Sigmoid colon (tissue), 4 donors: ENCODE measurements at regions not wholly inside any gene's neighbourhood (a gene's known extent, or its start where the extent isn't known, plus 50 kb on each side); places are given as distances from the start of the nearest gene placed in this dataset.

Experiments used
- EP300 ChIP-seq, 4 donors: sonication (generic); formaldehyde crosslinking; IDR thresholded peaks; one replicate each; pipeline ENCODE4 v1.6.1; 2017; ENCODE audit warnings: antibody characterized with exemption in 4 of 4
- POLR2A ChIP-seq, 2 donors: fragments of 450-650 bp; IDR thresholded peaks; one replicate each; pipeline ENCODE4 v1.6.1; 2016; ENCODE audit warnings: antibody characterized with exemption in 2 of 2, mild to moderate bottlenecking in 2 of 2, moderate library complexity in 2 of 2
- POLR2AphosphoS5 ChIP-seq, 4 donors: sonication (generic); formaldehyde crosslinking; IDR thresholded peaks; one replicate each; pipeline ENCODE4 v1.6.1; 2017; ENCODE audit warnings: antibody characterized with exemption in 4 of 4
- TF ChIP-seq, protein P1 (sequence below), 4 experiments: fragments of 450-650 bp in 3 of 4; fragments of 200-600 bp in 1 of 4; IDR thresholded peaks; one replicate each; pipeline ENCODE4 v1.5.1; 2016 to 2019; ENCODE audit warnings: antibody characterized with exemption in 4 of 4, mild to moderate bottlenecking in 3 of 4, moderate library complexity in 2 of 4

DNA sequence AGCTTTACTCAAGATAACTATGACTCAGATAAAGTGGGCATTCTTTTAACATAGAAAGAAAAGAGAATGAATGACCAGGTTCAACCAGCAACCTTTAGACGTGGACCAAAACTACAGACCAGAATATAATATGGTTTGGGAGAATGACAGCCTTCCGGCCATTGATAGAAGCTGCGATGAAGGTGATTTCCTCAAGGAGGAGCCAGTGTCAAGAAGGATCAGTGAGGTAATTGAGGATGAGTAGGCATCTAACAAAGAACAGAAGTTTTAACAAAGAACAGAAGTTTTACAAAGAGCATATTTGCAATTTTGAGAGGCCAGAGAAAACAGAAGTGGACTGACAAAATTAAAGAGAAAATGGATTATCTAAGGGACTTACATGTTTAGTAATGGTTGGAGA lies 289.0 kb upstream of the AGTR1 start:
- TF ChIP-seq, protein P1, sequence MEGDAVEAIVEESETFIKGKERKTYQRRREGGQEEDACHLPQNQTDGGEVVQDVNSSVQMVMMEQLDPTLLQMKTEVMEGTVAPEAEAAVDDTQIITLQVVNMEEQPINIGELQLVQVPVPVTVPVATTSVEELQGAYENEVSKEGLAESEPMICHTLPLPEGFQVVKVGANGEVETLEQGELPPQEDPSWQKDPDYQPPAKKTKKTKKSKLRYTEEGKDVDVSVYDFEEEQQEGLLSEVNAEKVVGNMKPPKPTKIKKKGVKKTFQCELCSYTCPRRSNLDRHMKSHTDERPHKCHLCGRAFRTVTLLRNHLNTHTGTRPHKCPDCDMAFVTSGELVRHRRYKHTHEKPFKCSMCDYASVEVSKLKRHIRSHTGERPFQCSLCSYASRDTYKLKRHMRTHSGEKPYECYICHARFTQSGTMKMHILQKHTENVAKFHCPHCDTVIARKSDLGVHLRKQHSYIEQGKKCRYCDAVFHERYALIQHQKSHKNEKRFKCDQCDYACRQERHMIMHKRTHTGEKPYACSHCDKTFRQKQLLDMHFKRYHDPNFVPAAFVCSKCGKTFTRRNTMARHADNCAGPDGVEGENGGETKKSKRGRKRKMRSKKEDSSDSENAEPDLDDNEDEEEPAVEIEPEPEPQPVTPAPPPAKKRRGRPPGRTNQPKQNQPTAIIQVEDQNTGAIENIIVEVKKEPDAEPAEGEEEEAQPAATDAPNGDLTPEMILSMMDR (IDR thresholded peaks at IDR 0.05): no peak
- TF ChIP-seq POLR2A (IDR thresholded peaks at IDR 0.05) (no peak), EP300 (IDR thresholded peaks at IDR 0.05) (no peak), POLR2AphosphoS5 (IDR thresholded peaks at IDR 0.05) (no peak)
